ENCODE measurements at regions not wholly inside any gene's neighbourhood (a gene's known extent, or its start where the extent isn't known, plus 50 kb on each side); places are given as distances from the start of the nearest gene placed in this dataset.

DNA sequence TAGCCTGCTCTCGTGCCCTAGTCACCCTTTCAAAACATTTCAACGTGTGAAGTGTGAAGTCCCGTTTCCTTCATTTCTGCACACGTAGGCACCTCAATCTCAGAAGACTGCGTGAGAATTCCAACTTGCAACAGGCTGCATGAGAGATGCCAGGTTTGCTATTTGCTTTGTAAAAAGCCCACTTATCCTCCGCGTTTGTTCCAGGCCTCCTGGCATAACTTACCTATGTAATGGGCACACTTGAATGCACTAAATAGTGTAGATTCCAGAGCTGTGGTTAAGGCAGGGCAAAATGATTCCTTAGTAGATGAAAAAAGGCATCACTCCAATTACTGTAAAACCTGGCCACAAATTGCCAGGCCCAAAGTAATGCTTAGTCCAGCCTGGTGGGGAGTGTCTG is 179.6 kb downstream of the INO80D start:
- no peak overlapping the region for H3K27ac ChIP-seq
- no peak overlapping the region for H3K9ac ChIP-seq (ENCODE audit: low read depth in 2 of 2, low read length in 2 of 2)
- TF ChIP-seq, protein P1, sequence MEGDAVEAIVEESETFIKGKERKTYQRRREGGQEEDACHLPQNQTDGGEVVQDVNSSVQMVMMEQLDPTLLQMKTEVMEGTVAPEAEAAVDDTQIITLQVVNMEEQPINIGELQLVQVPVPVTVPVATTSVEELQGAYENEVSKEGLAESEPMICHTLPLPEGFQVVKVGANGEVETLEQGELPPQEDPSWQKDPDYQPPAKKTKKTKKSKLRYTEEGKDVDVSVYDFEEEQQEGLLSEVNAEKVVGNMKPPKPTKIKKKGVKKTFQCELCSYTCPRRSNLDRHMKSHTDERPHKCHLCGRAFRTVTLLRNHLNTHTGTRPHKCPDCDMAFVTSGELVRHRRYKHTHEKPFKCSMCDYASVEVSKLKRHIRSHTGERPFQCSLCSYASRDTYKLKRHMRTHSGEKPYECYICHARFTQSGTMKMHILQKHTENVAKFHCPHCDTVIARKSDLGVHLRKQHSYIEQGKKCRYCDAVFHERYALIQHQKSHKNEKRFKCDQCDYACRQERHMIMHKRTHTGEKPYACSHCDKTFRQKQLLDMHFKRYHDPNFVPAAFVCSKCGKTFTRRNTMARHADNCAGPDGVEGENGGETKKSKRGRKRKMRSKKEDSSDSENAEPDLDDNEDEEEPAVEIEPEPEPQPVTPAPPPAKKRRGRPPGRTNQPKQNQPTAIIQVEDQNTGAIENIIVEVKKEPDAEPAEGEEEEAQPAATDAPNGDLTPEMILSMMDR (IDR thresholded peaks at IDR 0.05): no peak
- no peaks in the 10 kb centered on the region for H3K27me3 ChIP-seq
- H3K4me3 ChIP-seq: no peak overlapping the region
- DNase-seq: no peak
- no peaks in the 10 kb centered on the region for H3K9me3 ChIP-seq
- peaks cover 6% of the 10 kb centered on the region for H3K4me1 ChIP-seq
- intact Hi-C loops (cut with DNase I): no loop called here
- no peaks in the 10 kb centered on the region for H3K36me3 ChIP-seq

DNA sequence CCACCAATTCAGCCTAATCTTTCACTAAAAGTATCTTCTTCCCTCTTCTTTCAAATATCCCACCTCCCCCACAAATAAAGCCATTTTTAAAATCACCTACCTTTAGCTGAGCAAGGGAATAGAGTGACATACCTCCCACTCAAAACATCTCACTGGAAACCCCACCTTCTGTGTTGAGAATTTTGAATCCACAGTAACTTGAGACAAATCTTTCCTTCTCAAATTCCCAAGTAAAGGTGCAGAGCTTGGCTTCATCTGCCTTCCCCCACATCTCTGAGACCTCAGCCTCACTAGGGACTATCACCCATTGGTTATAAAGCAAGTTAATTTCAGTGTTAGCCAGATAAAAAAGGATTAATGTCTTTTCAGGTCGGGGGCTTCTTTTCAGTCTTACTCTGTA is 180.4 kb downstream of the INO80D start:
- no peak overlapping the region for H3K27ac ChIP-seq
- H3K27me3 ChIP-seq: no peaks in the 10 kb centered on the region
- H3K36me3 ChIP-seq: no peaks in the 10 kb centered on the region
- TF ChIP-seq, protein P1 (IDR thresholded peaks at IDR 0.05): no peak
- H3K9me3 ChIP-seq: no peaks in the 10 kb centered on the region
- no peak overlapping the region for H3K4me3 ChIP-seq
- intact Hi-C loops (cut with DNase I): no loop called here
- no peak for DNase-seq
- H3K4me1 ChIP-seq: peaks cover 6% of the 10 kb centered on the region
- H3K9ac ChIP-seq (ENCODE audit: low read depth in 2 of 2, low read length in 2 of 2): no peak overlapping the region

DNA sequence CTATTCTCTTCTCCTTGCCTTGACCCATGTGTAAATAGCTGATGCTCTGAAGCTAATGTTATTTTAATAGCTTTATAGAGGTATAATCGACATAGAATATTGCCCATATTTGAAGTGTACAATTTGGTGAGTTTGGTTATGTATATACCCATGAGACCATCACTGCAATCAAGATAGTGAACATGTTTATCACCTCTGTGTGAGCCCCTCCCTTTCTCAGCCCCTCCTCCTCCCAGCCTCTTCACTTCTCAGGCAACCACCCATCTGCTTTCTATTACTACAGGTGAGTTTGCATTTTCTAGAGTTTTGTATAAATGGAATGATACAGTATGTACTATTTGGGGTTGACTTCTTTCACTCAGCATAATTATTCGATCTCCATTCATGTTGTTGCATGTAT is 181.1 kb downstream of the INO80D start:
- Histone ChIP-seq H3K4me3 (no peak overlapping the region), H3K9ac (ENCODE audit: low read depth in 2 of 2, low read length in 2 of 2) (no peak overlapping the region), H3K4me1 (peaks cover 6% of the 10 kb centered on the region), H3K36me3 (no peaks in the 10 kb centered on the region), H3K9me3 (no peaks in the 10 kb centered on the region), H3K27me3 (no peaks in the 10 kb centered on the region), H3K27ac (no peak overlapping the region)
- peak; percentile 64 for DNase-seq
- TF ChIP-seq, protein P1 (IDR thresholded peaks at IDR 0.05): no peak
- intact Hi-C loops (cut with DNase I): no loop called here

DNA sequence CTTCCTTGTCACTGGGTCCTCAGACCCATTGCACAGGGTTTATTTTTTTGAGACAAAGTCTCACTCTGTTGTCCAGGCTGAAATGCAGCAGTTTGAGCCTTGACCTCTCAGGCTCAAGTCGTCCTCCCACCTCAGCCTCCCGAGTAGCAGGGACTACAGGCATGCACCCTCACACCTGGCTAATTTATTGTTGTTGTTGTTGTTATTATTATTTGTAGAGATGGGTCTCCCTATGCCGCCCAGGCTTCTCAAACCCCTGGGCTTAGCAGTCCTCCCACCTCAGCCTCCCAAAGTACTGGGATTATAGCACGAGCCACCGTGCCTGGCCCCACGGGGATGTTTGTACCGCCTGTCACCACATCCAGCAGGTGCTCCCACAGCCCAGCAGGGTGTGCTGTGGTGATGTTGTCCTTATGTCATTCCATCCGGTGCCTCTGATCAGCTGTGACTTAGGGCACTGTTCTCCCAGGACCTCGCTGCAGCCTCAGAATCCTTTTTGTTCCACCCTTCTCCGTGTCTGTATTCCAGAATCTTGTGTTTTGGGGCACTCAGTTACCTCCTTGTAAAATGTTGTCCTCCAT is 182.3 kb downstream of the INO80D start:
- no peaks in the 10 kb centered on the region for H3K9me3 ChIP-seq
- H3K4me3 ChIP-seq: no peak overlapping the region
- intact Hi-C loops (cut with DNase I): no loop called here
- no peaks in the 10 kb centered on the region for H3K27me3 ChIP-seq
- H3K27ac ChIP-seq: peak overlapping the region; percentile 68
- TF ChIP-seq, protein P1 (IDR thresholded peaks at IDR 0.05): peak; percentile 57
- H3K9ac ChIP-seq (ENCODE audit: low read depth in 2 of 2, low read length in 2 of 2): no peak overlapping the region
- DNase-seq: peak; percentile 78
- H3K36me3 ChIP-seq: no peaks in the 10 kb centered on the region
- H3K4me1 ChIP-seq: peaks cover 6% of the 10 kb centered on the region

DNA sequence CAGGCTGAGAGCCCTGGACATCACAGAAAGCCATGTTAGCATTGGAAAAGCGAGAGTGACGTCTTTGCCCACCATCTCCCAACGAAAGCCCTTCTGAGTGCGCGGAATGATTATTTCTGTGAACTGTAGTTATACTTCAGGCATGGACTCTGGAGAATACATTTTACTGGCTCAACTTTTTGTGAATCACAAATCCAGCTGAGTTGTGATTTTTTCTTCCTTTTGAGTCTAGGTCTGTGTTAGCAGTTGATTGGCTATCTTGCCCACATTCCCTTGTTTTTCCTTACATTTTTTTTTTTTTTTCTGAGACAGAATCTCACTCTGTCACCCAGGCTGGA is 183.1 kb downstream of the INO80D start:
- Histone ChIP-seq H3K4me3 (no peak overlapping the region), H3K9me3 (no peaks in the 10 kb centered on the region), H3K27ac (peak overlapping the region; percentile 68), H3K4me1 (peaks cover 6% of the 10 kb centered on the region), H3K9ac (ENCODE audit: low read depth in 2 of 2, low read length in 2 of 2) (peak overlapping the region in 1 of 2 donors; percentile 60), H3K27me3 (no peaks in the 10 kb centered on the region), H3K36me3 (no peaks in the 10 kb centered on the region)
- TF ChIP-seq, protein P1 (IDR thresholded peaks at IDR 0.05): no peak
- intact Hi-C loops (cut with DNase I): no loop called here
- DNase-seq: no peak

All from colonic mucosa (tissue), 4 donors.